Body of pancreas (tissue), 4 donors: ENCODE measurements at regions not wholly inside any gene's neighbourhood (a gene's known extent, or its start where the extent isn't known, plus 50 kb on each side); places are given as distances from the start of the nearest gene placed in this dataset.

Experiments
- ATAC-seq: fragments of 150-250 bp; one replicate; pipeline ENCODE4 v1.9.1; 2016
- DNase-seq, 4 donors: peaks; one replicate each; pipeline ENCODE4 v3.0.0-alpha.2; 2019
- H3K27ac ChIP-seq, 4 donors: fragments of 200-600 bp; sonication (generic); 1 replicate in 3 of 4; 2 replicates in 1 of 4; pipeline versions ENCODE4 v1.5.1 to v1.6.1; 2016 to 2019; ENCODE audit warnings: mild to moderate bottlenecking in 1 of 4, mixed read lengths in 1 of 4, moderate library complexity in 1 of 4
- H3K27me3 ChIP-seq, 2 donors: fragments of 200-600 bp; sonication (generic); one replicate each; pipeline ENCODE4 v1.6.0; 2016; ENCODE audit warnings: mild to moderate bottlenecking in 1 of 2
- H3K36me3 ChIP-seq, 2 donors: fragments of 200-600 bp; sonication (generic); replicated peaks in 1 of 2; 2 replicates each; pipeline ENCODE4 v1.5.1; 2016; ENCODE audit warnings: low read depth in 2 of 2; ENCODE audit not compliant: insufficient read depth in 1 of 2
- H3K4me1 ChIP-seq: fragments of 200-600 bp; sonication (generic); one replicate; pipeline ENCODE4 v1.6.0; 2016
- H3K4me3 ChIP-seq, 2 donors: fragments of 200-600 bp; sonication (generic); 1 replicate in 1 of 2; 2 replicates in 1 of 2; pipeline ENCODE4 v1.5.1; 2016 to 2019
- H3K9me3 ChIP-seq, 3 donors: fragments of 200-600 bp; sonication (generic); 1 replicate in 2 of 3; 2 replicates in 1 of 3; pipeline ENCODE4 v1.5.1; 2016
- CTCF ChIP-seq, 7 experiments: fragments of 450-650 bp in 4 of 7; fragments of 200-600 bp in 3 of 7; sonication (generic) in 3 of 7; IDR thresholded peaks; one replicate each; pipeline ENCODE4 v1.5.1; 2016 to 2019; ENCODE audit warnings: antibody characterized with exemption in 7 of 7
- POLR2A ChIP-seq, 3 donors: fragments of 450-650 bp; IDR thresholded peaks; one replicate each; pipeline ENCODE4 v1.6.1; 2016; ENCODE audit warnings: antibody characterized with exemption in 3 of 3, mild to moderate bottlenecking in 2 of 3
- WGBS, 2 donors: methylation state at CpG; one replicate each; pipeline ENCODE4 v1.1.5; 2017; 5-methylcytosine and 5-hydroxymethylcytosine counted together
- intact Hi-C: fragments of 100-400 bp; cut with DNase I; formaldehyde crosslinking; loops from one replicate; pipeline ENCODE4 v1.15.1; 2023

GRCh38 chr4:60039908-60040307 is 1160.2 kb upstream of the ADGRL3 start:
- intact Hi-C loops = no loop called here
- TF ChIP-seq POLR2A (IDR thresholded peaks at IDR 0.05) (no peak), CTCF (IDR thresholded peaks at IDR 0.05) (no peak)
- no peaks in the 10 kb centered on the region for H3K36me3 ChIP-seq
- H3K27ac ChIP-seq = no peak overlapping the region
- H3K4me1 ChIP-seq = no peaks in the 10 kb centered on the region
- no peak for ATAC-seq
- no peak for DNase-seq
- H3K9me3 ChIP-seq = no peaks in the 10 kb centered on the region
- no peak overlapping the region for H3K4me3 ChIP-seq
- H3K27me3 ChIP-seq = no peaks in the 10 kb centered on the region
- WGBS, 2 donors = 42 to 52% methylated on average over 2 of the region's 2 CpGs

DNA sequence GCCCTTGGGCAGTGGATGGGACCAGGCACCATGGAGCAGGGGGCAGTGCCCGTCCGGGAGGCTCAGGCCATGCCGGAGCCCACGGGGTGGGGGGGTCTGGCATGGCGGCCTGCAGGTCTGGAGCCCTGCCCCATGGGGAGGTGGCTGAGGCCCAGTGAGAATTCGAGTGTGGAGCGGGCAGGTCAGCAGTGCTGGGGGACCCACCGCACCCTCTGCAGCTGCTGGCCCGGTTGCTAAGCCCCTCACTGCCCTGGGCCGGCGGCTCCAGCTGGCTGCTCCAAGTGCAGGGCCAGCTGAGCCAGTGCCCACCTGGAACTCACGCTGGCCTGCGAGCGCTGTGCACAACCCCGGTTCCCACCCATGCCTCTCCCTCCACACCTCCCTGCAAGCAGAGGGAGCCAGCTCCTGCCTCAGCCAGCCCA is 1157.9 kb upstream of the ADGRL3 start:
- DNase-seq (no peak), ATAC-seq (no peak)
- no peaks in the 10 kb centered on the region for H3K9me3 ChIP-seq
- H3K27me3 ChIP-seq = no peaks in the 10 kb centered on the region
- no peak overlapping the region for H3K27ac ChIP-seq
- no peaks in the 10 kb centered on the region for H3K4me1 ChIP-seq
- 84 to 91% methylated on average over 4 to 15 of the region's 15 CpGs for WGBS, 2 donors
- H3K4me3 ChIP-seq = no peak overlapping the region
- TF ChIP-seq CTCF (IDR thresholded peaks at IDR 0.05) = no peak
- no peak for TF ChIP-seq POLR2A (IDR thresholded peaks at IDR 0.05)
- intact Hi-C loops = no loop called here
- no peaks in the 10 kb centered on the region for H3K36me3 ChIP-seq

- intact Hi-C loops = no loop called here
- DNase-seq = no peak
- WGBS, 2 donors = 48 to 54% methylated on average over 2 of the region's 2 CpGs
These were observed 1157.2 kb upstream of the ADGRL3 start for GRCh38 chr4:60042941-60043340.

GRCh38 chr4:60078984-60079383 is 1121.1 kb upstream of the ADGRL3 start:
- ATAC-seq (no peak), DNase-seq (no peak)
- no peak overlapping the region for H3K4me3 ChIP-seq
- intact Hi-C loops = no loop called here
- no peaks in the 10 kb centered on the region for H3K36me3 ChIP-seq
- no peaks in the 10 kb centered on the region for H3K9me3 ChIP-seq
- H3K4me1 ChIP-seq = no peaks in the 10 kb centered on the region
- TF ChIP-seq CTCF (IDR thresholded peaks at IDR 0.05) = no peak
- no peak for TF ChIP-seq POLR2A (IDR thresholded peaks at IDR 0.05)
- no peaks in the 10 kb centered on the region for H3K27me3 ChIP-seq
- no peak overlapping the region for H3K27ac ChIP-seq

More at GRCh38 chr4:60042941-60043340, 1157.2 kb upstream of the ADGRL3 start:
- H3K4me3 ChIP-seq = no peak overlapping the region
- TF ChIP-seq CTCF (IDR thresholded peaks at IDR 0.05) = no peak
- TF ChIP-seq POLR2A (IDR thresholded peaks at IDR 0.05) = no peak
- H3K4me1 ChIP-seq = no peaks in the 10 kb centered on the region
- H3K36me3 ChIP-seq = no peaks in the 10 kb centered on the region
- no peaks in the 10 kb centered on the region for H3K9me3 ChIP-seq
- no peak for ATAC-seq
- no peaks in the 10 kb centered on the region for H3K27me3 ChIP-seq
- H3K27ac ChIP-seq = no peak overlapping the region

DNA sequence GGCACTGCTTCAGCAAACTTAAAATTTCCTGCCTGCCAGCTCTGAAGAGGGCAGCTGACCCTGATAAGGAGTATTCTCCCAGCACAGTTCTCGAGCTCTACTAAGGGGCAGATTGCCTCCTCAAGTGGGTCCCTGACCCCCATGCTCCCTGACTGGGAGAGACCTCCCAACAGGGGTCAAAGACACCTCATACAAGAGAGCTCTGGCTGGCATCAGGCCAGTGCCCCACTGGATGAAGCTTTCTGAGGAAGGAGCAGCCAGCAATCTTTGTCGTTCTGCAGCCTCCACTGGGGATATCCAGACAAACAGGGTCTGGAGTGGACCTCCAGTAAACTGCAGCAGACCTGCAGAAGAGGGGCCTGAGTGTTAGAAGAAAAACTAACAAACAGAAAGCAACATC is 1118.3 kb upstream of the ADGRL3 start:
- Histone ChIP-seq H3K36me3 (no peaks in the 10 kb centered on the region), H3K27me3 (no peaks in the 10 kb centered on the region), H3K9me3 (no peaks in the 10 kb centered on the region), H3K4me3 (no peak overlapping the region), H3K27ac (no peak overlapping the region), H3K4me1 (no peaks in the 10 kb centered on the region)
- no peak for ATAC-seq
- no peak for TF ChIP-seq CTCF (IDR thresholded peaks at IDR 0.05)
- no peak for TF ChIP-seq POLR2A (IDR thresholded peaks at IDR 0.05)
- no peak for DNase-seq
- intact Hi-C loops = no loop called here
- 13 to 29% methylated on average over 2 of the region's 2 CpGs for WGBS, 2 donors
